ENCODE measurements at regions not wholly inside any gene's neighbourhood (a gene's known extent, or its start where the extent isn't known, plus 50 kb on each side); places are given as distances from the start of the nearest gene placed in this dataset.

GRCh38 chr5:35383041-35383440, 152.8 kb upstream of the PRLR start:
- TF ChIP-seq CTCF (IDR thresholded peaks at IDR 0.05; ENCODE audit: insufficient read depth, low read length, missing control alignments), result no peak
- H3K4me3 ChIP-seq (ENCODE audit: low read depth, low read length), result no peak overlapping the region
- CTCF ChIA-PET, result interaction anchor here (1.2 kb wide), 1 partner anchor 54 kb away, joined by 3 read pairs; no protein-coding TSS in a partner anchor
- DNase-seq (ENCODE audit: low read depth, low spot score), result no peak
- POLR2A ChIA-PET, result no interaction called here

- no peak for DNase-seq (ENCODE audit: low read depth, low spot score)
- ChIA-PET POLR2A (no interaction called here), CTCF (no interaction called here)
- H3K4me3 ChIP-seq (ENCODE audit: low read depth, low read length), result no peak overlapping the region
- TF ChIP-seq CTCF (IDR thresholded peaks at IDR 0.05; ENCODE audit: insufficient read depth, low read length, missing control alignments), result no peak
Observed at GRCh38 chr5:35377653-35378052, 147.4 kb upstream of the PRLR start.

- no peak overlapping the region for H3K4me3 ChIP-seq (ENCODE audit: low read depth, low read length)
- POLR2A ChIA-PET, result no interaction called here
- no peak for DNase-seq (ENCODE audit: low read depth, low spot score)
- TF ChIP-seq CTCF (IDR thresholded peaks at IDR 0.05; ENCODE audit: insufficient read depth, low read length, missing control alignments), result no peak
- CTCF ChIA-PET, result no interaction called here
Observed at GRCh38 chr5:35374584-35374983, 144.3 kb upstream of the PRLR start.

GRCh38 chr5:35373249-35373648, 143.0 kb upstream of the PRLR start:
- CTCF ChIA-PET, result no interaction called here
- no peak overlapping the region for H3K4me3 ChIP-seq (ENCODE audit: low read depth, low read length)
- no peak for TF ChIP-seq CTCF (IDR thresholded peaks at IDR 0.05; ENCODE audit: insufficient read depth, low read length, missing control alignments)
- DNase-seq (ENCODE audit: low read depth, low spot score), result no peak
- POLR2A ChIA-PET, result no interaction called here

- no peak for DNase-seq (ENCODE audit: low read depth, low spot score)
- no peak overlapping the region for H3K4me3 ChIP-seq (ENCODE audit: low read depth, low read length)
- ChIA-PET CTCF (no interaction called here), POLR2A (no interaction called here)
- no peak for TF ChIP-seq CTCF (IDR thresholded peaks at IDR 0.05; ENCODE audit: insufficient read depth, low read length, missing control alignments)
Observed at GRCh38 chr5:35372482-35372881, 142.2 kb upstream of the PRLR start.

GRCh38 chr5:35371951-35372426, 141.7 kb upstream of the PRLR start:
- POLR2A ChIA-PET, result no interaction called here
- CTCF ChIA-PET, result no interaction called here
- no peak for TF ChIP-seq CTCF (IDR thresholded peaks at IDR 0.05; ENCODE audit: insufficient read depth, low read length, missing control alignments)

More at GRCh38 chr5:35371951-35372426, 141.7 kb upstream of the PRLR start:
- DNase-seq (ENCODE audit: low read depth, low spot score), result no peak
- H3K4me3 ChIP-seq (ENCODE audit: low read depth, low read length), result no peak overlapping the region

Measured in AG04449 (cell line).